ENCODE measurements at regions not wholly inside any gene's neighbourhood (a gene's known extent, or its start where the extent isn't known, plus 50 kb on each side); places are given as distances from the start of the nearest gene placed in this dataset.

DNA sequence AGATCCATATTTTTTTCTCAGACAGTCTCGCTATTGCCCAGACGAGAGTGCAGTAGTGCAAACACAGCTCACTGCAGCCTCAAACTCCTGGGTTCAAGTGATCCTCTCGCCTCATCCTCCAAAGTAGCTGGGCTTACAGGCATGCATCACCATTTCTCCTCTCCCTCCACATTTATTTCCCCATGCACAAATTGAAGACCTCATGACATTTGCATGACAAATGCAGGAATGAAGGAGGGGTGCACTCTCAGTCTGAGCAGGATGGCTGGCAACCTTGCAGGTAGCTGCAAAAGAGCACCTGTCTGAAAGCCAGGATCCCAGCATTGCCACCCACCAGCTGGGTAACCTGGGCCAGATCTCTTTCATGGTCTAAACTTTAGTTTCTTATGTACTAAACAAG is 111.2 kb downstream of the SH3TC2 start:
- no peak for DNase-seq (ENCODE audit: low read depth)
- H3K4me3 ChIP-seq (ENCODE audit: low read depth, low read length): no peak overlapping the region
- TF ChIP-seq, protein P1, sequence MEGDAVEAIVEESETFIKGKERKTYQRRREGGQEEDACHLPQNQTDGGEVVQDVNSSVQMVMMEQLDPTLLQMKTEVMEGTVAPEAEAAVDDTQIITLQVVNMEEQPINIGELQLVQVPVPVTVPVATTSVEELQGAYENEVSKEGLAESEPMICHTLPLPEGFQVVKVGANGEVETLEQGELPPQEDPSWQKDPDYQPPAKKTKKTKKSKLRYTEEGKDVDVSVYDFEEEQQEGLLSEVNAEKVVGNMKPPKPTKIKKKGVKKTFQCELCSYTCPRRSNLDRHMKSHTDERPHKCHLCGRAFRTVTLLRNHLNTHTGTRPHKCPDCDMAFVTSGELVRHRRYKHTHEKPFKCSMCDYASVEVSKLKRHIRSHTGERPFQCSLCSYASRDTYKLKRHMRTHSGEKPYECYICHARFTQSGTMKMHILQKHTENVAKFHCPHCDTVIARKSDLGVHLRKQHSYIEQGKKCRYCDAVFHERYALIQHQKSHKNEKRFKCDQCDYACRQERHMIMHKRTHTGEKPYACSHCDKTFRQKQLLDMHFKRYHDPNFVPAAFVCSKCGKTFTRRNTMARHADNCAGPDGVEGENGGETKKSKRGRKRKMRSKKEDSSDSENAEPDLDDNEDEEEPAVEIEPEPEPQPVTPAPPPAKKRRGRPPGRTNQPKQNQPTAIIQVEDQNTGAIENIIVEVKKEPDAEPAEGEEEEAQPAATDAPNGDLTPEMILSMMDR (IDR thresholded peaks at IDR 0.05; ENCODE audit: insufficient read depth, low read length): no peak

DNA sequence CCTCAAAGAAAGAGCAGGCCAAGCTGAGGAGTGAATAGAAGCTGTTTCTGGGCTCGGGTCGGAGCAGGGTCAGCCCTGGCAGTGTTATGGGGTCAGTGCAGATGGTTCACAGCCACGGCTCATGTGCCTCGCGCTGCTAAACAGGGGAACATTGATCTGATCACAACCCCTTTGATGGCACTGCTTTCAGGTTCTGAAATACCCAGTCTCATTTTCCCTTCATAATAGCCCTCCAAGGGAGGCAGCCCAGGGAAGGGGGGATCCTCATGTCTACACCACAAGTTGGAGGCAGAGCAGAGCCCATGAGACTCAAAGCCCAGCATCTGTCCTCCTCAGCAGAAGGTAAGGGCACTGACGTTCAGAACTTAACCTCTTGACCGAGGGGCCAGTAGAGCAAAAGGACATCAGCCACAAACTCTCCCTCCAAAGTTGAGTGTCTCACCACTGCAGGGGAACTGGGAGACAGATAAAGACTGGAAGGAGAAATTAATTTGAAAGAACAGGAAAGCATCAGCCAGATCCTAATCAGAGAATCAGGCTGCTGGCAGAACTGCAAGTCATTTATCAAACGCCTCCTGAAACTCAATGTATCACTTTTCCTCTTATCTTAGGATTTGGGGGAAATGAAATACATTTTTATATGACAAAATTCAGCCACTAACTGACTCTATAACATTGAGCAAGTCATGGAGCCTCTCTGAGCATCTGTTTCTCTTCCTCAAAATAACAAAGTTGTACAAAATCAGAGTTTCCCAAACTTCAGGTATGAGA is 110.6 kb downstream of the SH3TC2 start:
- TF ChIP-seq, protein P1 (IDR thresholded peaks at IDR 0.05; ENCODE audit: insufficient read depth, low read length): no peak
- no peak overlapping the region for H3K4me3 ChIP-seq (ENCODE audit: low read depth, low read length)
- no peak for DNase-seq (ENCODE audit: low read depth)

DNA sequence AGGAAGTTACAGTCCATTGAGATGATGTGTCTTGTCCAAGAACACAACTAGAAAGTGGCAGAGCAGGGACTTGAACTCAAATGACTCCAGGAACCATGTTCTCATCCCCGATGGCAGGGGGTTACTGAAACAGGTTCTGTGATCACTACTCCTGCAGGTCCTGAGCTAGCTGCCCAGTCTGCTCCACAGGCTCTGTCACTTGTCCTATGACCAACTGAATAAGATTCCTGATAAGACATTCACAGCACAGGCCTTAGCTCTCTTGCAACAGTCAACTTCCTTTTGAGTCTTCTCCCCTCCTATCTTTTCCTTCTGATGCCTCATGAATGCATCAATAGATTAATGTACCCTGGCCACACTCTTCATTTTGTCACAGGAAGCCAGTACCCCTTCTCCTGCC is 109.2 kb downstream of the SH3TC2 start:
- TF ChIP-seq, protein P1 (IDR thresholded peaks at IDR 0.05; ENCODE audit: insufficient read depth, low read length): no peak
- no peak overlapping the region for H3K4me3 ChIP-seq (ENCODE audit: low read depth, low read length)
- DNase-seq (ENCODE audit: low read depth): no peak

Measured in fibroblast of the aortic adventitia (primary cell).